GM18508 (cell line): ENCODE measurements at regions not wholly inside any gene's neighbourhood (a gene's known extent, or its start where the extent isn't known, plus 50 kb on each side); places are given as distances from the start of the nearest gene placed in this dataset.
"Not testable (repeated sequence)": the region's sequence is repeated elsewhere in the genome, so short reads cannot be mapped to it uniquely, and the experiment has no call there.

ENCODE experiments used
- ATAC-seq: cut with Tn5 transposase; IDR thresholded peaks from one replicate; pipeline ENCODE4 v1.9.1; 2021; ENCODE audit warnings: moderate number of reproducible peaks; ENCODE audit not compliant: insufficient read depth, unreplicated experiment

DNA sequence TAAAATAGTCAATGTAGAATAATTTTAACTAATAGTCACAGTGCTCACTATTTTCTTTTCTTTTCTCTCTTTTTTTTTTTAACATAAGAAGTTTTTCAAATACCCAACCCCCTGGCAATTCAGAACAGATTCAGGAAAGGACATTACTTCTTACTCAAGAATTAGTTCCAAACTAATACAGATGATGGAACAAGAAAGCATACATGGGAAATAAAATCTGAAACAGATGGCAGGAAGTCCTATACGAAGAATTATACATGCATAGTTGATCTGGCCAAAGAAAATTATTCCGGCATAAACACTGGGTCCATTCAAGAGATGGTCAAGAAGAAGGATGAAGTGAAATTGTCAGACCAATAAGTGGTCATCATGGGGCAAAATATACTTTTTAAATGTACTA is 614.4 kb upstream of the INTU start:
- ATAC-seq, result no peak

- ATAC-seq, result not testable (repeated sequence)
These were observed 611.9 kb upstream of the INTU start for GRCh38 chr4:127020831-127021230.

GRCh38 chr4:127036296-127036695 is 596.5 kb upstream of the INTU start:
- no peak for ATAC-seq

DNA sequence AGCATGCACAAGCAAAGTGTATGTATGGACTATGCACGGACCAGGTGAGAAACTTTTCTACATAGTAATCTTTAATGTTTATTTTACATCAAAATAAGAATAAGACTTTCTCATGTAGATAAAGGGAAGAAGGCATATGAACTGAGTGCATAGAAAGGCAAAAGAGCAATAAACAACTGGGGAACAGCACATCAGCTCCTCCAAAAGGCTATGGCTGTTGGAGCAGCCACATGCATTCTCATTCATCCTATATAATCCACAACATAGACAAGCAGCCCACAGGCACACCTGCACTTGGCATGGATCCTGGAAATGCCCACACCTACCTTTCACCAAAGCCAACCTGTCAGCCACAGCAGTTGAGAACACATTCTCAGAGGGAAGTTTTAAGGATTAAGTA is 586.9 kb upstream of the INTU start:
- no peak for ATAC-seq

DNA sequence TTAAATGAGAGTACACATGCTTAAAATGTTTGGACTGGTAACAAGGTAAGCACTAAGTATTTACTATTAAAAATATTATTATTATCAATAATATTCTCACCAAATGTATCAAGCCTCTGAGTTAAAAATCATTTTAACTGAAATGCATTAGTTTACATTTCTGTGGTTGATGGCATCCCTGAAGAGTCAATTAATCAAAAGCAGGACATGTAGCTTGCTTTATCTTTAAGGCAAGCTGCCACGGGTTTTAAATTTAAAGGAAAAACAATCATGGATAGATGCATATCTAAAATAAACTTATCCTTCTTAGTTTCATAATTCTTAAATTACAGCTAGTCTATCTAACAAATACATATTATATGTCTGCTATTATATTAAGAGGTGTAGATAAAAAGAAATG is 584.8 kb upstream of the INTU start:
- no peak for ATAC-seq

GRCh38 chr4:127048376-127049044 is 584.2 kb upstream of the INTU start:
- no peak for ATAC-seq

GRCh38 chr4:127049526-127049925 is 583.2 kb upstream of the INTU start:
- no peak for ATAC-seq

DNA sequence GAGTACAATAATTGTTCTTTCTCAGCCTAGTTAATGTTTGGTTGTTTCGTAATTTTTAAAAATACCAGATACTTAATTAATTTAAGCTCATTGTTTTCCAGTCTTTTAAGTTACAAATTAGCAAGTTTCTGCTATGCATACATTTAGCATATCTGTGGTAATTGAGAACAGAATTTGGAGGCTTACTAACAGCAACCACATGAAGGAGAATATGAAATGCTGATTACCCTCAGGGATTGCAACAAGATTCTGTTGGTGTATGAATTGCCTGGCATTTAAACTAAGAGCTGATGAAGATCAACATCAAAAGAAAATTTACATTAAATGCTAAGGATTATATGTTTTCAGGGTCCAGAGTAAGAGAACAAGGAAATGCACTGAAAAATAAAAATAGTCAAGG is 580.0 kb upstream of the INTU start:
- no peak for ATAC-seq

DNA sequence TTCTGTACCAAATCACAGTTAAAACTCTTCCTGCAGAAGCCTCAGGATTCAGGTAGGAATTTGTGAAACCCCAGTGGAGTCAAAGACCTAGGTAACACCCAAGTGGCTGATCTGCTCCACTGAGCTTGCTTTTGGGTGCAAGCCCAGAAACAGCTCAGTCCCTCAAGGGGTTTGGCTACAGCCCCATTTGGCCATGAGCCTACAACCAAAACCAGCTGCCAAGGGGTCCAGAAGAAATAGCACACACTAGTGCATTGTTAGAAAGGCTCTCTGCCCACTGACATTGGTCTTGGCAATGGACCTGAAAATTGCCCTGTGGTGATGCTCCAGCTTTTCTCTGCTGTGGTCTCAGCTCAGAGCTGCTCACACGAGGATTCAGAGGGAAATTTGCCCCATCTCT is 577.4 kb upstream of the INTU start:
- ATAC-seq, result no peak

DNA sequence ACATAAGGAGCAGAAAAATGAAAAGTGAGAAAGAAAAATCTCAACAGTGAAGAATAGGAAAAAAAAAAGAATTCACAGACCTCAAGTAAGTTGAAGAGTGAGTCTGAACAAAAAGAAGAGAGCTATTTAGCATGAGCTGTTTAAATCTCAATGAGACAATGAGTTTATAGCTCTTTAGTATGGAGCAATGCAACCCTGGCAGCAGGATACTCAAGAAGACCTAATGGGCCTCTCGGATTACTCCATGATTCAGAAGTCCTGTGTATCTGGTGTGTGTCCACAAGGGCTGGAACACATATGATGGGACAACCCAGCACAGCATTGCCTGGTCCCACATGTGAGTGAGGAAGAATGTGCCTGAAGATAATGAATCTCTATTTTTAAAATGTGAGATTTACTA is 563.1 kb upstream of the INTU start:
- ATAC-seq, result no peak

- ATAC-seq, result no peak
These were observed 561.3 kb upstream of the INTU start for GRCh38 chr4:127071443-127071842.

DNA sequence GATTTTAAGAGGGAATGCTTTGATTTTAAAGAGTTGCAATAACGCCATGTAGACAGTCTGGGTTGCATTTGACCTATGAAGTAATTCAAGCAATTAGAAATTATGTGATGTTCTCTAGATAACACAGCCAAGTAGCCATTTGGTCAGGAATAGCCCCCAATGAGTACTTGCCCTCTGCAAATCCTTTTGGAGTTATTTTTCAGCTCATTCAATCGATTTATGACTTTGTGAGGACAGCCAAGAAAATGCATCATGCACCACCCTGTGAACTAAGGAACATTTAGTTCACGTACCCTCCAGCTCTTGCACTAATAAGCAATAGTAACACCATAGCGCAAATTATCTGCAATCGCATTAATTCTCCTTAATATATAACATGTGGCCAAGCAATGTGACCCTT is 552.6 kb upstream of the INTU start:
- no peak for ATAC-seq

- no peak for ATAC-seq
These were observed 551.7 kb upstream of the INTU start for GRCh38 chr4:127081041-127081440.

- no peak for ATAC-seq
These were observed 549.8 kb upstream of the INTU start for GRCh38 chr4:127082986-127083385.

DNA sequence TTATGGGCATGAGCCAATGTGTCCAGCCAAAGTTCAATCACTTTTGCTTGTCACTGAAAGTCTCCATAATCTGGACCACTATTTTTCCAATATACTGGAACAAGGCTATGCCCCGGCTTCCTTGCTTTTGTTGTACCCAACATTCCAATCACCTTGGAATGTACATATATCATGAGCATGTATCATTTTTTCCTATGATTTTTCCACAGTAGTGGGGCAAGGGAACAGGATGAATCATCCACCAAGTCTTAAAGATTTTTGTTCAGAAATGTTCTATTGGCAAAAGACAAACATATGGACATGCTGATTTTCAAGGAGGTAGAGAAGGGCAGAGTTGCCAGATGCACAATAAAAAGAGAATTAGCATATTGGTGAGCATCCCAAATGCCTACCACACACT is 548.1 kb upstream of the INTU start:
- no peak for ATAC-seq

DNA sequence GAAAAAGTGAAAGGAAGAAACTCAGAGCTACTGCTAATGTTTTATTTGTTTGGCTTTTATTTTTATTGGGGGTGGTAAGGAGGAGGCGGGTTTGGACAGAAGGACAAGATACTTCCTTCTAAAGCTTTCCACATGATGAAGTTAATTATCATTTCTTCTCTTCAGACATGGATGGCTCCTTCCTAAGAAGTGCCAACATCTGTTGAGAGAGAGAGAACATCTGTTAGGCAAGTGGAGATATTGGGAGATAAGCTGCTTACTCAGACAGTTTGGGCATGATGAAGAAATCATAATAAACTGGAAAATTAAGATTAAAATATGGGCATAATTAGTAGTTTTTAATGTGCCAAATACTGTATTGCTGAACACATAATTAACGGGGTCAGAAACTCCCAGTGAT is 535.7 kb upstream of the INTU start:
- no peak for ATAC-seq

GRCh38 chr4:127102361-127102760 is 530.4 kb upstream of the INTU start:
- ATAC-seq, result no peak

DNA sequence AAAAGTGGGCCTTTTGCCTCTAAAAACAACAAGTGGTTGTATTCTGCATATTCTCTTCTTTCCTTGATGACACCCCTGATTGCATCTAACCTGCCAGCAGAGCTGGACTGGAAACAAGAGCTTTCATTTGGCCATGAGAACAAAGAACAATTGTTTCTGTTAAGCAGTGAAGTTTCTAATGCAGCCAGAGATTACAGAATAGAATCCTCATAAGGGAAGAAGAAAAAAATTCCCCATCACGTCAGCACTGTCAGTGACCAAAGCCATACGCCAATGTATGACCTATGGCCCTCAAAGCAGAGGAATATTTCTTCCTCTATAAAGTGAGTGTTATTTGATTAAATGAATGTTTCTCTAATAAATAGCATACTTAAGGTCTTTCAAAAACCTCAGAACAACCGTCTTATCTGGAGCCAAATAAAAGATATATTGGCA is 529.1 kb upstream of the INTU start:
- no peak for ATAC-seq

GRCh38 chr4:127113844-127114362 is 518.9 kb upstream of the INTU start:
- ATAC-seq, result no peak

- ATAC-seq, result no peak
These were observed 514.1 kb upstream of the INTU start for GRCh38 chr4:127118681-127119080.

- ATAC-seq, result no peak
These were observed 512.2 kb upstream of the INTU start for GRCh38 chr4:127120441-127121090.

- ATAC-seq, result no peak
These were observed 507.8 kb upstream of the INTU start for GRCh38 chr4:127124919-127125318.
